ENCODE measurements at regions not wholly inside any gene's neighbourhood (a gene's known extent, or its start where the extent isn't known, plus 50 kb on each side); places are given as distances from the start of the nearest gene placed in this dataset.

GRCh38 chr1:90505806-90506205, 211.3 kb downstream of the BARHL2 start:
- no peak for TF ChIP-seq CTCF (conservative IDR thresholded peaks at IDR 0.05)
- Histone ChIP-seq H2BK120ac (ENCODE audit: low read depth, low read length, poor library complexity, severe bottlenecking) (no peak overlapping the region), H3K18ac (ENCODE audit: insufficient read length, low read depth, low read length) (no peak overlapping the region), H2BK20ac (ENCODE audit: low read depth, low read length, poor library complexity, severe bottlenecking) (no peak overlapping the region), H3T11ph (ENCODE audit: low read length) (no peak overlapping the region), H3K27ac (ENCODE audit: insufficient read length, low read depth, low read length) (no peak overlapping the region), H3K9me3 (ENCODE audit: control insufficient read depth, low read depth, low read length) (no peaks in the 10 kb centered on the region), H3K4me1 (ENCODE audit: insufficient read depth, low read length) (no peaks in the 10 kb centered on the region; the same call in 1 of the 2 replicates), H3K14ac (ENCODE audit: insufficient read depth, low read length) (no peak overlapping the region), H2BK15ac (ENCODE audit: low read depth, low read length) (no peak overlapping the region), H3K4ac (ENCODE audit: low read depth, low read length) (no peak overlapping the region), H4K91ac (ENCODE audit: insufficient read length, low read depth, low read length) (no peak overlapping the region), H3K9ac (ENCODE audit: extremely low read depth, insufficient read length, low read length) (no peak overlapping the region), H2AK5ac (ENCODE audit: insufficient read length, low read length) (no peak overlapping the region), H2BK12ac (ENCODE audit: insufficient read length, low read depth, low read length) (no peak overlapping the region), H4K5ac (ENCODE audit: insufficient read length, low read depth, low read length) (no peak overlapping the region), H3K23me2 (ENCODE audit: insufficient read length, low read depth, low read length, poor library complexity, severe bottlenecking) (no peaks in the 10 kb centered on the region), H4K20me1 (ENCODE audit: control insufficient read depth, insufficient read depth, insufficient read length) (no peaks in the 10 kb centered on the region), H2AFZ (ENCODE audit: low read length) (no peak overlapping the region), H3K56ac (ENCODE audit: insufficient read length, low read depth, low read length) (no peak overlapping the region), H2BK5ac (ENCODE audit: insufficient read length, low read length) (no peak overlapping the region), H4K8ac (replicated peaks; ENCODE audit: insufficient read length, low read depth, low read length) (no peak overlapping the region), H3K27me3 (ENCODE audit: insufficient read depth, low read length) (no peaks in the 10 kb centered on the region), H3K4me2 (ENCODE audit: insufficient read depth, insufficient read length, low read length) (no peak overlapping the region), H3K79me2 (ENCODE audit: insufficient read depth, low read length) (no peaks in the 10 kb centered on the region), H3K79me1 (ENCODE audit: insufficient read depth, low read depth, low read length, poor library complexity, severe bottlenecking) (no peaks in the 10 kb centered on the region), H3K23ac (ENCODE audit: insufficient read length, low read depth, low read length) (no peak overlapping the region)
- H3K4me3 Mint-ChIP-seq = no peak overlapping the region
- H3K36me3 Mint-ChIP-seq (ENCODE audit: insufficient read depth in 1 of 3, low read depth in 3 of 3) = no peaks in the 10 kb centered on the region
- WGBS (ENCODE audit: extremely low coverage, insufficient read length, low lambda C conversion rate) = no CpG with 5 or more reads among the region's 2 CpGs
- H3K9me3 Mint-ChIP-seq = no peaks in the 10 kb centered on the region
- H3K27ac Mint-ChIP-seq = no peak overlapping the region
- DNase-seq = no peak
- peaks cover 39 to 42% of the 10 kb centered on the region in 2 experiments for H3K4me1 Mint-ChIP-seq
- no peaks in the 10 kb centered on the region for H3K27me3 Mint-ChIP-seq (ENCODE audit: low read depth)
